H9 (cell line): ENCODE measurements at regions not wholly inside any gene's neighbourhood (a gene's known extent, or its start where the extent isn't known, plus 50 kb on each side); places are given as distances from the start of the nearest gene placed in this dataset.

ENCODE experiments used
- DNase-seq: peaks from one replicate; pipeline ENCODE4 v3.0.0-alpha.2; 2017
- H2AFZ ChIP-seq: one replicate; pipeline ENCODE4 v1.6.1; 2013; ENCODE audit warnings: mild to moderate bottlenecking, low read length, control low read depth, moderate library complexity
- H2AK5ac ChIP-seq: 2 replicates; pipeline ENCODE4 v1.6.1; 2013; ENCODE audit warnings: low read length, control low read depth, mixed read lengths; ENCODE audit not compliant: insufficient read length
- H2BK120ac ChIP-seq: one replicate; pipeline ENCODE4 v1.6.1; 2013; ENCODE audit warnings: low read depth, mild to moderate bottlenecking, low read length, control low read depth, inconsistent platforms; ENCODE audit not compliant: poor library complexity, severe bottlenecking
- H2BK12ac ChIP-seq: 2 replicates; pipeline ENCODE4 v1.6.1; 2013; ENCODE audit warnings: low read length, control low read depth, mixed read lengths, low read depth; ENCODE audit not compliant: insufficient read length
- H2BK15ac ChIP-seq: 2 replicates; pipeline ENCODE4 v1.6.1; 2013; ENCODE audit warnings: low read depth, low read length, control low read depth
- H2BK20ac ChIP-seq: one replicate; pipeline ENCODE4 v1.6.1; 2013; ENCODE audit warnings: low read depth, mild to moderate bottlenecking, low read length, control low read depth, inconsistent platforms; ENCODE audit not compliant: poor library complexity, severe bottlenecking
- H2BK5ac ChIP-seq: 2 replicates; pipeline ENCODE4 v1.6.1; 2013; ENCODE audit warnings: low read length, control low read depth, mixed read lengths; ENCODE audit not compliant: insufficient read length
- H3K14ac ChIP-seq: 2 replicates; pipeline ENCODE4 v1.6.1; 2013; ENCODE audit warnings: low read length, control low read depth; ENCODE audit not compliant: insufficient read depth
- H3K18ac ChIP-seq: 2 replicates; pipeline ENCODE4 v1.6.1; 2013; ENCODE audit warnings: low read depth, mild to moderate bottlenecking, mixed read lengths, low read length, control low read depth; ENCODE audit not compliant: insufficient read length
- H3K23ac ChIP-seq: 2 replicates; pipeline ENCODE4 v1.6.1; 2013; ENCODE audit warnings: low read length, control low read depth, mixed read lengths, low read depth; ENCODE audit not compliant: insufficient read length
- H3K23me2 ChIP-seq: 2 replicates; pipeline ENCODE4 v1.6.1; 2013; ENCODE audit warnings: low read depth, mild to moderate bottlenecking, mixed read lengths, low read length, control low read depth; ENCODE audit not compliant: insufficient read length, poor library complexity, severe bottlenecking
- H3K27ac ChIP-seq: 2 replicates; pipeline ENCODE4 v1.5.1; 2013; ENCODE audit warnings: low read length, control low read depth, mixed read lengths, low read depth; ENCODE audit not compliant: insufficient read length
- H3K27me3 ChIP-seq: 2 replicates; pipeline ENCODE4 v1.6.1; 2013; ENCODE audit warnings: low read length, control low read depth, inconsistent platforms; ENCODE audit not compliant: insufficient read depth
- H3K4ac ChIP-seq: 2 replicates; pipeline ENCODE4 v1.6.1; 2013; ENCODE audit warnings: low read depth, mild to moderate bottlenecking, control low read depth, inconsistent platforms, low read length, moderate library complexity
- H3K4me1 ChIP-seq: 2 replicates; pipeline ENCODE4 v1.6.1; 2013; ENCODE audit warnings: low read length, control low read depth, inconsistent platforms; ENCODE audit not compliant: insufficient read depth
- H3K4me2 ChIP-seq: 2 replicates; pipeline ENCODE4 v1.6.1; 2013; ENCODE audit warnings: low read length, control low read depth, mixed read lengths; ENCODE audit not compliant: insufficient read length, insufficient read depth
- H3K56ac ChIP-seq: 2 replicates; pipeline ENCODE4 v1.6.1; 2013; ENCODE audit warnings: low read depth, mild to moderate bottlenecking, mixed read lengths, low read length, control low read depth; ENCODE audit not compliant: insufficient read length
- H3K79me1 ChIP-seq: 2 replicates; pipeline ENCODE4 v1.6.1; 2013; ENCODE audit warnings: low read depth, mild to moderate bottlenecking, moderate library complexity, low read length, control low read depth, inconsistent platforms; ENCODE audit not compliant: insufficient read depth, poor library complexity, severe bottlenecking
- H3K79me2 ChIP-seq: 2 replicates; pipeline ENCODE4 v1.6.1; 2013; ENCODE audit warnings: low read length, control low read depth, inconsistent platforms; ENCODE audit not compliant: insufficient read depth
- H3K9ac ChIP-seq: 2 replicates; pipeline ENCODE4 v1.6.1; 2013; ENCODE audit warnings: low read length, control low read depth, mixed read lengths; ENCODE audit not compliant: insufficient read length; ENCODE audit errors: extremely low read depth
- H3K9me3 ChIP-seq: one replicate; pipeline ENCODE4 v1.6.1; 2013; ENCODE audit warnings: low read depth, low read length, inconsistent platforms; ENCODE audit not compliant: control insufficient read depth
- H3T11ph ChIP-seq: one replicate; pipeline ENCODE4 v1.6.1; 2013; ENCODE audit warnings: mild to moderate bottlenecking, low read length, control low read depth, inconsistent platforms
- H4K20me1 ChIP-seq: one replicate; pipeline ENCODE4 v1.6.1; 2013; ENCODE audit not compliant: control insufficient read depth, insufficient read length, insufficient read depth
- H4K5ac ChIP-seq: 2 replicates; pipeline ENCODE4 v1.6.1; 2013; ENCODE audit warnings: low read depth, mild to moderate bottlenecking, mixed read lengths, low read length, control low read depth; ENCODE audit not compliant: insufficient read length
- H4K8ac ChIP-seq: replicated peaks from 2 replicates; pipeline ENCODE4 v1.6.1; 2013; ENCODE audit warnings: low read length, control low read depth, mixed read lengths, low read depth; ENCODE audit not compliant: insufficient read length
- H4K91ac ChIP-seq: 2 replicates; pipeline ENCODE4 v1.6.1; 2013; ENCODE audit warnings: low read depth, mild to moderate bottlenecking, moderate library complexity, mixed read lengths, low read length, control low read depth; ENCODE audit not compliant: insufficient read length
- H3K27ac Mint-ChIP-seq, 3 experiments: 2 replicates in 2 of 3; 3 replicates in 1 of 3; pipeline ENCODE4 v1.8.0; 2020 to 2021; ENCODE audit warnings: mixed read lengths in 3 of 3, mild to moderate bottlenecking in 1 of 3, moderate library complexity in 1 of 3
- H3K27me3 Mint-ChIP-seq: 2 replicates; pipeline ENCODE4 v1.8.0; 2021; ENCODE audit warnings: low read depth, mild to moderate bottlenecking, moderate library complexity, mixed read lengths
- H3K36me3 Mint-ChIP-seq, 3 experiments: 2 replicates in 2 of 3; 3 replicates in 1 of 3; pipeline ENCODE4 v1.8.0; 2020 to 2021; ENCODE audit warnings: low read depth in 3 of 3, mixed read lengths in 3 of 3; ENCODE audit not compliant: insufficient read depth in 1 of 3
- H3K4me1 Mint-ChIP-seq, 2 experiments: 2 replicates each; pipeline ENCODE4 v1.8.0; 2020; ENCODE audit warnings: mixed read lengths in 2 of 2
- H3K4me3 Mint-ChIP-seq, 2 experiments: 2 replicates in 1 of 2; 3 replicates in 1 of 2; pipeline ENCODE4 v1.8.0; 2020 to 2021; ENCODE audit warnings: mild to moderate bottlenecking in 2 of 2, mixed read lengths in 2 of 2, moderate library complexity in 1 of 2
- H3K9me3 Mint-ChIP-seq, 2 experiments: 2 replicates in 1 of 2; 3 replicates in 1 of 2; pipeline ENCODE4 v1.8.0; 2020; ENCODE audit warnings: mild to moderate bottlenecking in 2 of 2, mixed read lengths in 2 of 2, moderate library complexity in 1 of 2
- CTCF ChIP-seq: fragments of 200-600 bp; sonication (generic); conservative IDR thresholded peaks from 3 replicates; pipeline ENCODE4 v1.8.0; 2021; ENCODE audit warnings: antibody characterized with exemption, mild to moderate bottlenecking
- WGBS: extraction: QIAGEN DNeasy Blood & Tissue Kit; methylation state at CpG from one replicate; pipeline ENCODE4 v1.1.7; 2013; ENCODE audit warnings: missing lambda C conversion rate, low lambda C conversion rate, mixed read lengths; ENCODE audit not compliant: insufficient read length; ENCODE audit errors: extremely low coverage; 5-methylcytosine and 5-hydroxymethylcytosine counted together

GRCh38 chr5:71974165-71974564 is 133.1 kb upstream of the MAP1B start:
- Histone ChIP-seq H2BK12ac (no peak overlapping the region), H3K4me1 (no peaks in the 10 kb centered on the region), H3K79me2 (no peaks in the 10 kb centered on the region), H4K8ac (no peak overlapping the region), H3K4ac (no peak overlapping the region), H3K9ac (no peak overlapping the region), H3K23me2 (no peaks in the 10 kb centered on the region), H3K4me2 (no peak overlapping the region), H3K27me3 (no peaks in the 10 kb centered on the region), H3K79me1 (no peaks in the 10 kb centered on the region), H2BK5ac (no peak overlapping the region), H2AFZ (no peak overlapping the region), H2BK20ac (no peak overlapping the region), H3K23ac (no peak overlapping the region), H3K56ac (no peak overlapping the region), H3K14ac (no peak overlapping the region), H4K5ac (no peak overlapping the region), H3T11ph (no peak overlapping the region), H2BK120ac (no peak overlapping the region), H3K9me3 (no peaks in the 10 kb centered on the region), H2AK5ac (no peak overlapping the region), H4K91ac (no peak overlapping the region), H3K27ac (no peak overlapping the region), H4K20me1 (no peaks in the 10 kb centered on the region), H3K18ac (no peak overlapping the region), H2BK15ac (no peak overlapping the region)
- TF ChIP-seq CTCF = no peak
- Mint-ChIP-seq H3K4me3 (no peak overlapping the region), H3K27me3 (no peaks in the 10 kb centered on the region), H3K9me3 (no peaks in the 10 kb centered on the region), H3K27ac (peak overlapping the region in 1 of 3 experiments; percentile 35; a peak in 1 of 7 replicates), H3K4me1 (peaks cover 0 to 3% of the 10 kb centered on the region in 2 experiments; a peak in 1 of 4 replicates), H3K36me3 (no peaks in the 10 kb centered on the region)
- DNase-seq = no peak
- no CpG with 5 or more reads among the region's 1 CpG for WGBS
